GM12891 (cell line): ENCODE measurements at regions not wholly inside any gene's neighbourhood (a gene's known extent, or its start where the extent isn't known, plus 50 kb on each side); places are given as distances from the start of the nearest gene placed in this dataset.
"Not testable (repeated sequence)": the region's sequence is repeated elsewhere in the genome, so short reads cannot be mapped to it uniquely, and the experiment has no call there.

ENCODE experiments used
- DNase-seq: peaks from one replicate; pipeline ENCODE4 v3.0.0; 2011; ENCODE audit warnings: low spot score; ENCODE audit not compliant: insufficient read length
- FAIRE-seq: peaks from 2 replicates; lab custom pipeline; 2011; peaks lifted over from hg19 to GRCh38; lab: Jason Lieb, UNC
- PAX5 ChIP-seq: IDR thresholded peaks from 2 replicates; pipeline ENCODE4 v1.6.1; 2011; ENCODE audit warnings: low read length, moderate library complexity, mild to moderate bottlenecking; ENCODE audit not compliant: insufficient read depth, severe bottlenecking
- POLR2A ChIP-seq: IDR thresholded peaks from 2 replicates; pipeline ENCODE4 v1.6.1; 2011; ENCODE audit warnings: low read depth, low read length, control low read depth
- POLR2AphosphoS5 ChIP-seq: IDR thresholded peaks from 2 replicates; pipeline ENCODE4 v1.6.1; 2011; ENCODE audit warnings: low read depth, low read length, control low read depth
- POU2F2 ChIP-seq: IDR thresholded peaks from 2 replicates; pipeline ENCODE4 v1.6.1; 2011; ENCODE audit warnings: low read depth, mild to moderate bottlenecking, control low read depth, low read length, moderate library complexity
- SPI1 ChIP-seq: IDR thresholded peaks from 2 replicates; pipeline ENCODE4 v1.6.1; 2011; ENCODE audit warnings: low read depth, low read length, control low read depth
- TAF1 ChIP-seq: IDR thresholded peaks from 2 replicates; pipeline ENCODE4 v1.6.1; 2011; ENCODE audit warnings: low read depth, low read length, control low read depth

DNA sequence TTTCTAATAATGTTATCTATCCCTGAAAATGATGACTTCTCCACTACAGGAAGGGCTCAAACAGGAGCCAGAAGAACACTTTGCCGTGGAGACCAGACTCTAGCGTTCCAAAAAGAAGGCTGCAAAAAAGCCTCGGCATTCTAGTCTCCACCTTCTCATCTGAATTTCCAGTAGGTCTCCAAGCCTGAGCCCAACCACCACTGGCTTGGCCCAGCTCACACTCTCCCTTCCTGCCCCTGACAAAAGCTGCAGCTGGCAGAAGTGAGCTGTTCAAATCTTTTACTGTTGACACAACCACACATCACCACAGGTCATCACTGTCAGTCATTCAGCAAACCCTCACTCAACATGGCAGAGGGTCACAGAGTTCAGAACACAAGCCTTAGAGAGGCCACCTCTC lies 69.3 kb downstream of the CAMK2N1 start:
- TF ChIP-seq POLR2A (no peak), POU2F2 (no peak), PAX5 (no peak), POLR2AphosphoS5 (no peak), TAF1 (no peak), SPI1 (no peak)
- DNase-seq (no peak), FAIRE-seq (no peak)

DNA sequence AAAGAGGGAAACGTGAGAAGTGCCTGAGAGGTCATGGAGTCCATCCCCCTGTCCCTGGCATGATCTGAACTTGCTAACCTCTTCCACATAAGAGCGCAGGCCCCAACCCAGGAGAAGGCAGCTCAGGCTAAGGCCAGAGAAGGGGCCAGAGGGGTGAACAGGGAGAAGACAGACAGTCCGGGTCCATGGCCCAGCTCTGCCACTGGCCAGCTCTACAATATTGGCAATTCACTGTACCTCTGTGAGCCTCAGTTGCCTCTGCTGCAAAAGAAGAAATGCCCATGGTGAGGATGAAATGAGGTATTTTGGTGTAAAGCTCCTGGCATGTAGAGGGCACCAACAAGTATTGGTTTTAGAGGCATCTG lies 72.3 kb downstream of the CAMK2N1 start:
- TF ChIP-seq POU2F2 = no peak
- TF ChIP-seq TAF1 = no peak
- no peak for TF ChIP-seq SPI1
- FAIRE-seq = no peak

GRCh38 chr1:20413136-20413775 lies 72.8 kb downstream of the CAMK2N1 start:
- no peak for FAIRE-seq
- TF ChIP-seq POU2F2 (no peak), PAX5 (no peak), POLR2A (no peak), TAF1 (no peak), POLR2AphosphoS5 (no peak), SPI1 (no peak)
- DNase-seq = no peak

More for the DNA sequence above, 72.3 kb downstream of the CAMK2N1 start:
- DNase-seq = no peak

DNA sequence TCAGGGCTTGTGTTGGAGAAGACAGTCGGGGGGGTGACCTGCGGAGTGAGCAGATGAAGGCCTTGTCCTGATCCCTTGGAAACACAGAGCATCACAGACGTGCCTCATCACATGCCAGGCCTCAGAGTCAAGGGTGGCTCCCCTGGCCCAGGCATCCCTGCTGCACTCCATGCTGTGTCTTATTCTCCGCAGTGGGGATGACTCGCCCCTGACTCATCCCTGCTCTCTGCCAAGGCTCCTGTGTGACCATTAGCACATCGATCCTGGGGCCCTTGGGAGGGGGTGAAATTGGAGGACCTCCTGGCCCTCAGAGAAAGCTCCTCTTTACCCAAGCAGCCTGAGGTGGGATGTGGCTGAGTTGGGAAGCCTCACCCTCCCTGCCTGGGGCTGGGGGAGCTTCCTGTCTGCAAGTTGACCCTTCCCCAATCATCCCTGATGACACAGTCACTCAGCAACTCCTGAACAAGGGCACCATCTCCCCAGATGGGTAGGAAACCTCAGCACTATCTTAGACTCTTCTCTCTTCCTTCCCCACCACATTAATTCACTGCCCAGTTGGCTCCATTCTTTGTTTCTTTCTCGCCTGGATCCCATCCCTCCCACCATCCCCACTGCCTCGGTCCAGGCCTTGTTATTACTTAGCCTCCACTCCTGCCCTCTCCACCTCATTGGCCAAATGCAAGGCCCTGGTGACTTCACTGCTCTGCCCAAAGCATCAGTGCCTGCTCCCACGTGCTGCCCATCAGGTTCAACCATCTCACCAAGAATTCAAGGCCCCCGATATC lies 74.6 kb downstream of the CAMK2N1 start:
- DNase-seq (no peak), FAIRE-seq (no peak)
- TF ChIP-seq TAF1 = no peak
- no peak for TF ChIP-seq SPI1
- no peak for TF ChIP-seq POLR2A
- TF ChIP-seq POU2F2 = no peak
- no peak for TF ChIP-seq PAX5
- no peak for TF ChIP-seq POLR2AphosphoS5

- FAIRE-seq = no peak
- DNase-seq = no peak
- TF ChIP-seq TAF1 (no peak), PAX5 (no peak)
Measured at GRCh38 chr1:20410503-20410902, 75.5 kb downstream of the CAMK2N1 start.

DNA sequence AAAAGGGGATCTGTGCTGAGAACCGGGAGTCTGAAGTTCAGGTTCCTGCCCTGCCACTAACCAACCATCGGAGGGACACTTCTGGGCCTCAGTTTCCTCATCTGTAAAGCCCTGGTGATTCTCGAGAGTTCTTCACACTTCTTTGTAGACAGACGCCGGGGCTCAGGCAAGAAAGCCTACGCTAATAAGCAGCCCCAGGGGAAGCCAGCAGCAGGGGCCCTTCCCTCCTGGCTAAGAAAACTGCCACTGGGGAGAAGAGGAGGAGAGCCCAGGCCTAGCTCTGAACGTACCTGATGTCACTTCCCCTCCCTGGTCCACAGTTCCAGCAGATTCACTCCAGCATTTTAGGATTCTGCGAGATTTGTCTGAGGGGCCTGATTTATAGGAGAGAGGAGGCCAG lies 76.0 kb downstream of the CAMK2N1 start:
- no peak for TF ChIP-seq PAX5
- TF ChIP-seq TAF1 = no peak
- FAIRE-seq = no peak
- no peak for DNase-seq

DNA sequence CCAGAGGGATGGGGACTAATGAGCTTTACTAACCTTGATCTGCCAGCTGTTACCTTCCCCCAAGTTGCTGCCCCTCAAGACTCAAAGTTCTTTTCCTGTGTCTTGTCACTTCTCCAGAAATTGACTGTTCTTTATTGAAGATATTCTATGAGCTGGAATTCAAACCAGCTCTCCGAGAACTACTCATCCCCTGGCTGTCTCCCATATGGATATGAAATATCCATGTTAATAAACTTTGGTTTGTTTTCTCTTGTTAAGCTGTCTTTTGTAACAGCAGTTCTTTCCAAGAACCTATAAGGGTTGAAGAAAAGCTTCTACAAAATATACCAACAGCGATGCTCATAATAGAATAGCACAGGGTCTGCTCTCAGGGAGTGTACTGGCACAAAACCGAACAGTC lies 77.0 kb downstream of the CAMK2N1 start:
- FAIRE-seq (no peak), DNase-seq (no peak)
- TF ChIP-seq TAF1 (no peak), SPI1 (no peak), POLR2AphosphoS5 (no peak), POU2F2 (no peak), PAX5 (no peak), POLR2A (no peak)

GRCh38 chr1:20408133-20408650 lies 77.8 kb downstream of the CAMK2N1 start:
- not testable (repeated sequence) for FAIRE-seq, DNase-seq

- DNase-seq = no peak
- TF ChIP-seq POLR2AphosphoS5 (no peak), TAF1 (no peak), SPI1 (no peak), POLR2A (no peak), PAX5 (no peak), POU2F2 (no peak)
- FAIRE-seq = peak; percentile 40
Measured at GRCh38 chr1:20405893-20406604, 80.0 kb downstream of the CAMK2N1 start.

DNA sequence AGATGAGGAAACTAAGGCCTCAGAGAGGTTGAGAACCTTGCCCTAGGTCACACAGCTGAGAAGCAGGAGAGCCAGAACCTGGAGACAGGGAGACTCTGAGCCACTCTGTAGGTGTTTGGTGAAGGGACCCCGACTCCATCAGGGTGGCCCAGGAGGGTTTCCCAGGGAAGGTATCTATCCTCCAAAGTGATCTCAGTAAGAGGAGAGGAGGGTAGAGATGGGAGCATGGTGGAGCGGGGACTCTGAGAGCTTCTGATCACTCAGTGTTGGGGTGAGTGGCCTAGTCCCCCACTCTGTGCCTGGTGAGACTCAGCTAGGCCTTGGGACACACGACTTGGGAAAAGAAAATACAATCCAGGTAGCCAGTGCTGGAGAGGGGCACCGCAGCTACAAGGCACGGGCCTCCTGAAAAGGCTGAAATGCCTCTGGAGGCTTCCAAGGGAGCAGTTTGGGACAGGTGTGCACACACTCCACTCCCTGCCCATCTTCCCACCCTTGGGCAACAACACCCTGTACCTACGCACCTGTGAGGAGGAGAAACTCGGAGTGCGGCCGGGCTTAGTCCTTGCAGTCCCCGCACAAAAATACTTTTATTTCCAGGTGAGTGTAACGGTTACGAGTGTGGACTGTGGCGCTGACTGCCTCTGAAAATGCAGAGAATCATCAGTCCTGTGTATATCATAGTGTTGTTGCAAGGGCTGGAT lies 80.8 kb downstream of the CAMK2N1 start:
- FAIRE-seq (no peak), DNase-seq (no peak)
- TF ChIP-seq POLR2A (no peak), POU2F2 (no peak), TAF1 (no peak)
